Uterus (tissue), 2 donors: ENCODE measurements at regions not wholly inside any gene's neighbourhood (a gene's known extent, or its start where the extent isn't known, plus 50 kb on each side); places are given as distances from the start of the nearest gene placed in this dataset.

Experiments
- POLR2A ChIP-seq, 2 donors: fragments of 450-650 bp; IDR thresholded peaks; one replicate each; pipeline ENCODE4 v1.6.1; 2016; ENCODE audit warnings: antibody characterized with exemption in 2 of 2, mild to moderate bottlenecking in 1 of 2, moderate library complexity in 1 of 2
- TF ChIP-seq, protein P1 (sequence below), 4 experiments: fragments of 200-600 bp in 2 of 4; fragments of 450-650 bp in 2 of 4; sonication (generic) in 2 of 4; IDR thresholded peaks; one replicate each; pipeline ENCODE4 v1.5.1; 2016 to 2019; ENCODE audit warnings: antibody characterized with exemption in 4 of 4, mild to moderate bottlenecking in 2 of 4, moderate library complexity in 1 of 4

- TF ChIP-seq, protein P1, sequence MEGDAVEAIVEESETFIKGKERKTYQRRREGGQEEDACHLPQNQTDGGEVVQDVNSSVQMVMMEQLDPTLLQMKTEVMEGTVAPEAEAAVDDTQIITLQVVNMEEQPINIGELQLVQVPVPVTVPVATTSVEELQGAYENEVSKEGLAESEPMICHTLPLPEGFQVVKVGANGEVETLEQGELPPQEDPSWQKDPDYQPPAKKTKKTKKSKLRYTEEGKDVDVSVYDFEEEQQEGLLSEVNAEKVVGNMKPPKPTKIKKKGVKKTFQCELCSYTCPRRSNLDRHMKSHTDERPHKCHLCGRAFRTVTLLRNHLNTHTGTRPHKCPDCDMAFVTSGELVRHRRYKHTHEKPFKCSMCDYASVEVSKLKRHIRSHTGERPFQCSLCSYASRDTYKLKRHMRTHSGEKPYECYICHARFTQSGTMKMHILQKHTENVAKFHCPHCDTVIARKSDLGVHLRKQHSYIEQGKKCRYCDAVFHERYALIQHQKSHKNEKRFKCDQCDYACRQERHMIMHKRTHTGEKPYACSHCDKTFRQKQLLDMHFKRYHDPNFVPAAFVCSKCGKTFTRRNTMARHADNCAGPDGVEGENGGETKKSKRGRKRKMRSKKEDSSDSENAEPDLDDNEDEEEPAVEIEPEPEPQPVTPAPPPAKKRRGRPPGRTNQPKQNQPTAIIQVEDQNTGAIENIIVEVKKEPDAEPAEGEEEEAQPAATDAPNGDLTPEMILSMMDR (IDR thresholded peaks at IDR 0.05): no peak
- no peak for TF ChIP-seq POLR2A (IDR thresholded peaks at IDR 0.05)
Measured at GRCh38 chr21:23585419-23585818, 2021.9 kb downstream of the MRPL39 start.
